Right renal pelvis (tissue), 4 donors: ENCODE measurements at regions not wholly inside any gene's neighbourhood (a gene's known extent, or its start where the extent isn't known, plus 50 kb on each side); places are given as distances from the start of the nearest gene placed in this dataset.
"Not testable (repeated sequence)": the region's sequence is repeated elsewhere in the genome, so short reads cannot be mapped to it uniquely, and the experiment has no call there.

Experiments
- DNase-seq, 4 donors: peaks; one replicate each; pipeline ENCODE4 v3.0.0-alpha.2; 2013; ENCODE audit warnings: low read depth in 4 of 4, low spot score in 3 of 4, missing footprints in 1 of 4

DNA sequence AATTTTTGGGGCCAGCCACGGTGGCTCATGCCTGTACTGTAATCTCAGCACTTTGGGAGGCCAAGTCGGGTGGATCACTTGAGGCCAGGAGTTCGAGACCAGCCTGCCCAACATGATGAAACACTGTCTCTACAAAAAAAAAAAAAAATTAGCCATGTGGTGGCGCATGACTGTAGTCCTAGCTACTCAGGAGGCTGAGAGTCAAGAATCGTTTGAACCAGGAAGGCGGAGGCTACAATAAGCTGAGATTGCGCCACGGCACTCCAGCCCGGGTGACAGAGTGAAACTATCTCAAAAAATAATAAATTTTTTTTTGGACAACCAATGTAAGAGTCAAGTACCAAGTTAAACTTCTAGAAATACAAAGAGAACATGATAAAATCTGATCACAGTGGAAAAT is 164.6 kb downstream of the AVL9 start:
- DNase-seq = no peak

DNA sequence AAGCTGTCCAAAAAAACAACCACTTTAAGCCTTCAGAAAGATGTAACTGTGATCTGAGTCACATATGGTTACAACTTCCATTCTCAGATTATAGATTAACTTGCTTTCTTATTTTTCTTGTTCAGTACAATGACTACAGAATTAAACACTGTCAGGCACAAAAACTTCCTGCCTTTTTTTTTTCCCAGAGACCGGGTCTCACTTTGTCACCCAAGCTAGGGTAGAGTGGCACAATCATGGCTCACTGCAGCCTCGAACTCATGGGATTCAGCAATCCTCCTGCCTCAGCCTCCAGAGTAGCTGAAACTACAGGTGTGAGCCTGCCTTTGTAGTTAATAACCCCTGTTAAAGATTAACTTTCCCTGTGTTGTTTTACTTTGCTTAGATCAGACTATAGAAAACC is 163.2 kb downstream of the AVL9 start:
- no peak for DNase-seq

DNA sequence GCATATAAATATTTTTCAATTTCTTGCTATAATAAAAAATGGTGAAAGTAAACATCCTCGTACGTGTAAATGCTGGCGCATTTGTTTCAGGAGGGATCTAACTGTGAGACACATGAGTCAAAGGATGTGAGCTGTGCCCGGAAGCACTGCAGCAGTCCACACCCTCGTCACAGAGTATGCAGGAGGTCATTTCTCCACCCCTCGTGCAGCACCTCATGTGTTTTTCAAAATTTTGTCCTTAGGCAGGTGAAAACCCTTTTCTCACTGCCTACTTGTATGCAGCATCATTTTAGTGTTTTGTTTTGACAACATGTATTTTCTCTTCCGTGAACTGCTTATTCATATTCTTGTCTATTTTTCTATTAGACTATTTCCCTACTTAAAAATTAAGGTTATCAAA is 162.7 kb downstream of the AVL9 start:
- DNase-seq = no peak

DNA sequence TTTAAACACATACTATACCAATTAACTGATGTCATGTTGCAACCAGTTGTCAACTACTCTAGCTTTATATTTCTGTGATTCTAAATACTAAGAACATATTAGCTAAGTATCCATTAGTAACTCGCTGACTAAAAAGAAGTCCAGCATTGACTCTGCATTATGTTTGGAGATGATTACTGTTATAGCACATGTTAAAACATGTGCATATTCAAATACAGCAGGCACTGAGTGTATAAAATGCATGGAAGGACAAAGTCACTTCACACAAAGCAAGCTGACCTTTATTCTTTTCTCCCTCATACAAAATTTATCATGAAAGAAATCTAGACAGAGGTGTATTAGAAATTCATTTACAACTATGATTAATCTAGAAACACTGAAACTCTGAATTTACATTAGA is 159.3 kb downstream of the AVL9 start:
- not testable (repeated sequence) for DNase-seq

GRCh38 chr7:32650356-32650755 is 155.1 kb downstream of the AVL9 start:
- not testable (repeated sequence) for DNase-seq

GRCh38 chr7:32648408-32649156 is 153.3 kb downstream of the AVL9 start:
- no peak for DNase-seq

- not testable (repeated sequence) for DNase-seq
Observed at GRCh38 chr7:32645255-32645654, 150.0 kb downstream of the AVL9 start.

GRCh38 chr7:32643194-32643593 is 147.9 kb downstream of the AVL9 start:
- no peak for DNase-seq

DNA sequence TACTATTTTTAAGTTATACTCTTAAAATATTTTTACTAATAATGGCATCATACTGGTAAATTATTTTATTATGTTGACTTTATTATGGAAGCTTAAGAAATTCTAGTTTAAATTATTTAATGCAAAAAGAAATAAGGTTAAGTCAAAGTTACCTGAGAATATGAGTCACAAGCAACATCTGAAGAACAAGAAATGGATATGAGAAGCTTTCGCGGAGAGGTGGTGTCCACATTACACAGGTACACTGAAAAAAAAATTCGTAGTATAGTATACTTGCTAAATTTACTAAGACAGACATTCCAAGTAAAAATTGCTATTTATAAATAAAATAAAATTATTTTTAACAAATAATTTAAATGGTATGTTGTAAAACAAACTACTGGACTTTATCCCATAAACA is 143.8 kb downstream of the AVL9 start:
- no peak for DNase-seq

DNA sequence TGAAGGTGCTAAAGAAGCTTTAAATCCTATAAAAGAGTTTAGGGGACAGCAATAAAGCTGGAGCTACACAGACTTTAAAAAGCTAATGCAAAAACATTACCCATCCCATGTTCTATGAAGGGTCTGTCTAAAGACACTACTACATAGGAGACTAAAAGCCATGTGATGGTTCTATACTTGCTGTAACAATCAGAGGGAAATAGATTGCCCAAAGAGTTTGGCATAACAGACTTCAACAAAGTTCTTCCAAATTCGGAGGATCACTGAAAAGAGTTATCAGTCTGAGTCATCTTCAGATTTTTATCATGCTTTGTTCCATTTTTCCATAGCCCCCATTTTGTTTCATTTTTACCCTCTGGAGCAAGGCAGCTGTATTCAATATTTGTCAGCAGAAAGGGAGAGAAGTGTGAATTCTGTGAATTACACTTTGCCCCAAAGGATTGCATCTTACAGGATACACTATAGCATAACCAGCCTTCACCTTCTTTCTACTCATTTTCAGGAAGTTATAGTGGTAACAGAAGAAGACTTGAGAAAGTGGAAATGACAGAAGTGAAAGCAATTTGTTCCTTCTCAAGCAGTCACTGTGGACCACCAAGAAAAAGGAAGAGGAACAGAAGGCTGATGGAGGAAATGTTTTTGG is 143.3 kb downstream of the AVL9 start:
- not testable (repeated sequence) for DNase-seq
